ENCODE measurements at regions not wholly inside any gene's neighbourhood (a gene's known extent, or its start where the extent isn't known, plus 50 kb on each side); places are given as distances from the start of the nearest gene placed in this dataset.

DNA sequence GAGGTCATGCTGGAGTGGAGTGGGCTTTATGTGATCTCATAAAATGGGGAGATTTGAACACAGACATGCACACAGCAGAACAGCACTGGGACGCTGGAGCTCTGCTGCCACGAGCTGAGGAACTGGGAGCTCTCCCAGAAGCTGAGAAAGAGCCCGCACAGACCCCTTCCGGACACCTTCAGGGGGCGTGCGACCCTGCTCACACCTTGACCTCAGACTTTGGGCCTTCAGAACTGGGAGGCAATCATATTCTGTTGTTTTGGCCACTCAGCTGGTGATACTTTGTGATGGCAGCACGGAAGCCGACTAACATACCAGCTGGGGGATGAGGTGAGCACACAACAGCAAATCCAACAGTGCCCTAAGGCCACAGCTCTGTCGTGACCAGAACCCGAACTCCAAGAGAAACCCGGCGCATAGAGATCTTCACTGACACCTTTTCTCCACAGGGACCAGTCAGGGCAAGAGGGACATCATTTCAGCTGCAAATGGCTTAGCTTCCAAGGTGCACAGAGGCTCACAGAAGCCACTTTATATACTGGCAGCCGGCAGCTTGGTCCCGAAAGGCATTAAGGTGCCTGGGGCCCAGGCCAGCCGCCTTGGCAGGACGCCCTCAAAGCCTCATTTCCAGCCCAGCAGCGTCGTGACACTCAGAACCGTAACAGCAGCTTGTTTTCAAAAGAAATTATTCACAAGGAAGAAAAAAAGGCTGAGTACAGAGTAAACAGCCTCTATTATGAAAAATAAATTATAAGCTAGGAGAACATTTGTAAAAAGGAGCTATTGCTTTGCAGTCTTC lies 89.3 kb downstream of the RNASET2 start:
- TF ChIP-seq GATA2 (IDR thresholded peaks at IDR 0.05; ENCODE audit: low read depth, low read length) (no peak), GATA3 (IDR thresholded peaks at IDR 0.05; ENCODE audit: low read depth, low read length) (no peak)
